ENCODE measurements at regions not wholly inside any gene's neighbourhood (a gene's known extent, or its start where the extent isn't known, plus 50 kb on each side); places are given as distances from the start of the nearest gene placed in this dataset.

GRCh38 chr6:28707387-28708282, 182.0 kb downstream of the GPX5 start:
- no peak for DNase-seq (ENCODE audit: low spot score)

- no peak for DNase-seq (ENCODE audit: low spot score)
Observed at GRCh38 chr6:28709478-28710349, 184.0 kb downstream of the GPX5 start.

GRCh38 chr6:28710466-28711191, 184.9 kb downstream of the GPX5 start:
- peak; percentile 42 for DNase-seq (ENCODE audit: low spot score)

GRCh38 chr6:28711325-28711724, 185.6 kb downstream of the GPX5 start:
- DNase-seq (ENCODE audit: low spot score) = no peak

GRCh38 chr6:28711788-28712341, 186.2 kb downstream of the GPX5 start:
- no peak for DNase-seq (ENCODE audit: low spot score)

GRCh38 chr6:28712982-28713381, 187.3 kb downstream of the GPX5 start:
- DNase-seq (ENCODE audit: low spot score) = peak; percentile 15

GRCh38 chr6:28719275-28719940, 193.7 kb downstream of the GPX5 start:
- peak; percentile 19 for DNase-seq (ENCODE audit: low spot score)

- no peak for DNase-seq (ENCODE audit: low spot score)
Observed at GRCh38 chr6:28720357-28721231, 194.9 kb downstream of the GPX5 start.

GRCh38 chr6:28721372-28721771, 195.7 kb downstream of the GPX5 start:
- no peak for DNase-seq (ENCODE audit: low spot score)

GRCh38 chr6:28724395-28724794, 198.7 kb downstream of the GPX5 start:
- no peak for DNase-seq (ENCODE audit: low spot score)

GRCh38 chr6:28725274-28725809, 198.4 kb downstream of the TRIM27 start:
- no peak for DNase-seq (ENCODE audit: low spot score)

- DNase-seq (ENCODE audit: low spot score) = no peak
Observed at GRCh38 chr6:28725890-28726348, 197.9 kb downstream of the TRIM27 start.

- no peak for DNase-seq (ENCODE audit: low spot score)
Observed at GRCh38 chr6:28726569-28727309, 197.0 kb downstream of the TRIM27 start.

- DNase-seq (ENCODE audit: low spot score) = peak; percentile 83
Observed at GRCh38 chr6:28727559-28728211, 196.1 kb downstream of the TRIM27 start.

GRCh38 chr6:28729501-28730402, 194.0 kb downstream of the TRIM27 start:
- DNase-seq (ENCODE audit: low spot score) = no peak

- no peak for DNase-seq (ENCODE audit: low spot score)
Observed at GRCh38 chr6:28732052-28732451, 191.7 kb downstream of the TRIM27 start.

- no peak for DNase-seq (ENCODE audit: low spot score)
Observed at GRCh38 chr6:28734443-28734959, 189.3 kb downstream of the TRIM27 start.

Data from NAMALWA (cell line).